Thyroid gland (tissue), 4 donors: ENCODE measurements at regions not wholly inside any gene's neighbourhood (a gene's known extent, or its start where the extent isn't known, plus 50 kb on each side); places are given as distances from the start of the nearest gene placed in this dataset.

ENCODE experiments used
- DNase-seq, 2 donors: peaks; one replicate each; pipeline ENCODE4 v3.0.0-alpha.2; 2019
- H3K27ac ChIP-seq, 3 donors: fragments of 200-600 bp; sonication (generic); 1 replicate in 2 of 3; 2 replicates in 1 of 3; pipeline ENCODE4 v1.5.1; 2016 to 2019; ENCODE audit warnings: mild to moderate bottlenecking in 1 of 3, moderate library complexity in 1 of 3
- H3K27me3 ChIP-seq: fragments of 200-600 bp; sonication (generic); one replicate; pipeline ENCODE4 v1.5.1; 2019
- H3K36me3 ChIP-seq, 2 donors: fragments of 200-600 bp; sonication (generic); one replicate each; pipeline ENCODE4 v1.5.1; 2016 to 2019
- H3K4me1 ChIP-seq, 2 donors: fragments of 200-600 bp; sonication (generic); one replicate each; pipeline ENCODE4 v1.5.1; 2017 to 2019
- H3K4me3 ChIP-seq, 3 donors: fragments of 200-600 bp; sonication (generic); replicated peaks in 1 of 3; 1 replicate in 2 of 3; 2 replicates in 1 of 3; pipeline ENCODE4 v1.5.1; 2016; ENCODE audit warnings: mild to moderate bottlenecking in 1 of 3
- H3K9me3 ChIP-seq: fragments of 200-600 bp; sonication (generic); one replicate; pipeline ENCODE4 v1.5.1; 2017
- POLR2A ChIP-seq, 2 donors: fragments of 450-650 bp; IDR thresholded peaks; one replicate each; pipeline ENCODE4 v1.6.1; 2017; ENCODE audit warnings: antibody characterized with exemption in 2 of 2, mild to moderate bottlenecking in 2 of 2, moderate library complexity in 1 of 2
- WGBS, 2 donors: methylation state at CpG; one replicate each; pipeline ENCODE4 v1.1.5; 2017; 5-methylcytosine and 5-hydroxymethylcytosine counted together
- intact Hi-C: fragments of 100-400 bp; cut with DNase I; formaldehyde crosslinking; loops from one replicate; pipeline ENCODE4 v1.15.1; 2023
- TF ChIP-seq, protein P1 (sequence below), 6 experiments: fragments of 200-600 bp in 3 of 6; fragments of 450-650 bp in 3 of 6; sonication (generic) in 3 of 6; IDR thresholded peaks; one replicate each; pipeline ENCODE4 v1.5.1; 2016 to 2019; ENCODE audit warnings: antibody characterized with exemption in 6 of 6, mild to moderate bottlenecking in 2 of 6, inconsistent platforms in 1 of 6, moderate library complexity in 1 of 6

DNA sequence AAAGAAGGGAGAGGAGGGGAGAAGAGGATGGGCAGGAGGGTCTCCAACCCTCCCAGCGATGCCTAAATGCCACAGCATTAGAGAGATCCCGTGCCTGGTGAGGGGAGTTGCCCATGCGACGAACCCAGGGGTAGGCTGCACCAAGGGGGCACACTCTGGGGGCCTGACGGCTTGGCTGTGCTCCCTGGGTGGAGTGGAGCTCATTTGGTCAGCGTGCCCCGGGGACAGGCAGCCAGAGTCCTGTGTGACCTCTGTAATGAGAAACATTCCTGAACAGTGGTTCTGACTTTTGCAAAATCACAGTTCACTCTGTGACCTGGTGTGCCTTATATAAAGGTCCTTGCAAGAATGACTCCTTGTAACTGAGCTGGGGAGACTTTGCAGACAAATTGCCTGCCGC is 205.0 kb upstream of the N4BP1 start:
- no peak overlapping the region for H3K4me3 ChIP-seq
- H3K4me1 ChIP-seq = peaks cover 0 to 9% of the 10 kb centered on the region in 2 donors
- intact Hi-C loops = no loop called here
- H3K9me3 ChIP-seq = no peaks in the 10 kb centered on the region
- peaks cover 13% of the 10 kb centered on the region for H3K27me3 ChIP-seq
- TF ChIP-seq, protein P1, sequence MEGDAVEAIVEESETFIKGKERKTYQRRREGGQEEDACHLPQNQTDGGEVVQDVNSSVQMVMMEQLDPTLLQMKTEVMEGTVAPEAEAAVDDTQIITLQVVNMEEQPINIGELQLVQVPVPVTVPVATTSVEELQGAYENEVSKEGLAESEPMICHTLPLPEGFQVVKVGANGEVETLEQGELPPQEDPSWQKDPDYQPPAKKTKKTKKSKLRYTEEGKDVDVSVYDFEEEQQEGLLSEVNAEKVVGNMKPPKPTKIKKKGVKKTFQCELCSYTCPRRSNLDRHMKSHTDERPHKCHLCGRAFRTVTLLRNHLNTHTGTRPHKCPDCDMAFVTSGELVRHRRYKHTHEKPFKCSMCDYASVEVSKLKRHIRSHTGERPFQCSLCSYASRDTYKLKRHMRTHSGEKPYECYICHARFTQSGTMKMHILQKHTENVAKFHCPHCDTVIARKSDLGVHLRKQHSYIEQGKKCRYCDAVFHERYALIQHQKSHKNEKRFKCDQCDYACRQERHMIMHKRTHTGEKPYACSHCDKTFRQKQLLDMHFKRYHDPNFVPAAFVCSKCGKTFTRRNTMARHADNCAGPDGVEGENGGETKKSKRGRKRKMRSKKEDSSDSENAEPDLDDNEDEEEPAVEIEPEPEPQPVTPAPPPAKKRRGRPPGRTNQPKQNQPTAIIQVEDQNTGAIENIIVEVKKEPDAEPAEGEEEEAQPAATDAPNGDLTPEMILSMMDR (IDR thresholded peaks at IDR 0.05) = no peak
- no peak for TF ChIP-seq POLR2A (IDR thresholded peaks at IDR 0.05)
- H3K36me3 ChIP-seq = no peaks in the 10 kb centered on the region
- no peak overlapping the region for H3K27ac ChIP-seq
- 61 to 65% methylated on average over 8 of the region's 8 CpGs for WGBS, 2 donors
- no peak for DNase-seq

DNA sequence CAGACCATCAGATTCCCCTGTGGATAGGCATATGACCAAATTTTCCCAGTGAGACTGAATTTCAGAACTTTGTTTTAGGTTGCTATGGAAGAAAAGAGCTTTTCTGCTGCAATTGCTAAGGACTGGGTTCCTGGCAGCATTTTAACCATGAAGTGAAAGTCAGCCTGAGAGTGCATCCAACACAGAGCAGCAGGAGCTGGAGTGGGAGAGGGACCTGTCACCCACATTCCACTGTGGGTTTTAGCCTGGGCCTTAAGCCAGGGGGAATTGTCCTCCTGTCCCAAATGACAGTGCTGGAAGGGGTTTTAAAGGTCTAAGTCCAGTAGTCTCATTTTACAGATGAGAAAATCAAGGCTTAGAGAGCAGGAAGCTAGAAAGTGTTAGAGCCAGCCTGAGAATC is 203.5 kb upstream of the N4BP1 start:
- TF ChIP-seq POLR2A (IDR thresholded peaks at IDR 0.05) = no peak
- TF ChIP-seq, protein P1 (IDR thresholded peaks at IDR 0.05) = no peak
- intact Hi-C loops = no loop called here
- no peak overlapping the region for H3K27ac ChIP-seq
- H3K4me3 ChIP-seq = no peak overlapping the region
- no peaks in the 10 kb centered on the region for H3K9me3 ChIP-seq
- no peaks in the 10 kb centered on the region for H3K36me3 ChIP-seq
- peaks cover 0 to 9% of the 10 kb centered on the region in 2 donors for H3K4me1 ChIP-seq
- peaks cover 13% of the 10 kb centered on the region for H3K27me3 ChIP-seq
- DNase-seq = no peak

DNA sequence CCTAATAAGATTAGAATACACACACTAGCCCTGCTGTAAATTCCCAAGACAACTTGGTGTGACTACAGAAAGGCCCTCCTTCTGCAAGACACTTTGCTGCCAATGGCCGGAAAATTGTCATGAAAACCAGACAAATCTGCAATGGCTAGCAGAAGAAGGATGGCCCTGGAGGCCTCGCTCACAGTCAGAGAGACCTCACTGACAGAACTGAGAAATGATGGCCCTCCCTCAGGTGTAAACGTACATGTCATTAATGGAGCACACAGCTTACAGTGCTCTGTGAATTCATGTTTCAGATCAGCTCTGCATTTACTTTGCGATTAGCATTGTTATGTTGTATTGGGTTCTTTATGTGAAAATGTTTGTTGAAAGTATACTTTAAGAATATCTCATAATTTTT is 202.9 kb upstream of the N4BP1 start:
- intact Hi-C loops = no loop called here
- Histone ChIP-seq H3K9me3 (no peaks in the 10 kb centered on the region), H3K27me3 (peaks cover 13% of the 10 kb centered on the region), H3K4me1 (peaks cover 0 to 9% of the 10 kb centered on the region in 2 donors), H3K27ac (no peak overlapping the region), H3K36me3 (no peaks in the 10 kb centered on the region), H3K4me3 (no peak overlapping the region)
- DNase-seq = no peak
- TF ChIP-seq, protein P1 (IDR thresholded peaks at IDR 0.05) = no peak
- TF ChIP-seq POLR2A (IDR thresholded peaks at IDR 0.05) = no peak
- WGBS, 2 donors = 87 to 93% methylated on average over 4 of the region's 4 CpGs

DNA sequence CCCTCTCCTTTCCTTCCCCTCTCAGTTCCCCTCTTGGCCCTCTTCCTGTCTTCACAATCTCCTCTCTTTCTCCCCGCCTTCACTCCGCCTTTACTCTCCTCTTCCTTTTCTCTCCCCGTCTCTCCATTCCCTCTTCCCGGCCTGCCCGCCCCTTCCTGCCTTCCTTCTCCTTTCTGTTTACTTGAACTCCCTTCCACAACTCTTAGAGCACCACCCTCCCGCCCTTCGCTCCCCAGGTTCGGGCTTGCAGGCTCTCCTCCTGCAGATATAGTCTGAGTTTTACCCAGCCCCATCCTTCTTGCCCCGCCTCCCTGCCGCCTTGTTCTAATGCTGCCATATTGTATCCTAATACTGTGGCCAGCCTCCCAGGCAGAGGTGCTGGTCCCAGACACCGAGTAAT is 201.5 kb upstream of the N4BP1 start:
- Histone ChIP-seq H3K27ac (no peak overlapping the region), H3K4me3 (no peak overlapping the region), H3K4me1 (peaks cover 0 to 9% of the 10 kb centered on the region in 2 donors), H3K27me3 (peaks cover 13% of the 10 kb centered on the region), H3K9me3 (no peaks in the 10 kb centered on the region), H3K36me3 (no peaks in the 10 kb centered on the region)
- intact Hi-C loops = no loop called here
- no peak for TF ChIP-seq POLR2A (IDR thresholded peaks at IDR 0.05)
- TF ChIP-seq, protein P1 (IDR thresholded peaks at IDR 0.05) = no peak
- 32 to 33% methylated on average over 11 of the region's 11 CpGs for WGBS, 2 donors
- no peak for DNase-seq

DNA sequence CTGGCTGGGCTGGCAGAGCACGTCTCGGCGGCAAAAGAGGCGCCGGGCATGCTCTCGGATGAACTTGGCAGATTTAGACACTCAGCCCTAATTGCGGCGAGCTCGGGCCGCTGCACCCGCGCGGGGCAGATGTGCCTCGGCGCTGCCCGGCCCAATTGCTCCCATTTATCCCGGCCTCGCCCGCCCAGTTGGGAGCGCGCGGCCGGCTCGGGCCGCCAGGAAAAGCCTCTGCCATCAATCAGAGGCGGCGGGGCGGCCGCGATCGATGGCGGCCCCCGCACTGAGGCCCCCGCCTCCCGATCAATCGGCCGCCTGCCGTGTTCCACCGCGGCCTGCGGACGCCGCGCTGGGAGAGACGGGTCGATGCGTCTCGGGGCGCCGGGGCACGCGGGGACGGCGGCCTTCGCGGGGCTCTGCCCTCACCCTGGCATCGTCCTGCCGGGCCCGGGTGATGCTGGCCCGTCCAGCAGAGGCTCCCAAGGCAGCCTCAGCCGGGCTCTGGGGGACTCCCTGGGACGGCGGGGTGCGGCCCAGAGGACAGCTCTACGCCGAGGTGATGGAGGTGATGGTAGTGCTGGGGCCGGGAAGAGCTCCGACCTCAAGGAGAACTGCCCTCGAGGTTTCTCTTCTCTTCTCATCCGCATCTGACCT is 200.9 kb upstream of the N4BP1 start:
- no peak for DNase-seq
- intact Hi-C loops = no loop called here
- Histone ChIP-seq H3K9me3 (no peaks in the 10 kb centered on the region), H3K4me3 (no peak overlapping the region), H3K36me3 (no peaks in the 10 kb centered on the region), H3K4me1 (peaks cover 0 to 9% of the 10 kb centered on the region in 2 donors), H3K27ac (no peak overlapping the region), H3K27me3 (peaks cover 13% of the 10 kb centered on the region)
- WGBS, 2 donors = 4 to 10% methylated on average over 24 to 35 of the region's 70 CpGs
- TF ChIP-seq, protein P1 (IDR thresholded peaks at IDR 0.05) = no peak
- no peak for TF ChIP-seq POLR2A (IDR thresholded peaks at IDR 0.05)
